ENCODE measurements at regions not wholly inside any gene's neighbourhood (a gene's known extent, or its start where the extent isn't known, plus 50 kb on each side); places are given as distances from the start of the nearest gene placed in this dataset.

DNA sequence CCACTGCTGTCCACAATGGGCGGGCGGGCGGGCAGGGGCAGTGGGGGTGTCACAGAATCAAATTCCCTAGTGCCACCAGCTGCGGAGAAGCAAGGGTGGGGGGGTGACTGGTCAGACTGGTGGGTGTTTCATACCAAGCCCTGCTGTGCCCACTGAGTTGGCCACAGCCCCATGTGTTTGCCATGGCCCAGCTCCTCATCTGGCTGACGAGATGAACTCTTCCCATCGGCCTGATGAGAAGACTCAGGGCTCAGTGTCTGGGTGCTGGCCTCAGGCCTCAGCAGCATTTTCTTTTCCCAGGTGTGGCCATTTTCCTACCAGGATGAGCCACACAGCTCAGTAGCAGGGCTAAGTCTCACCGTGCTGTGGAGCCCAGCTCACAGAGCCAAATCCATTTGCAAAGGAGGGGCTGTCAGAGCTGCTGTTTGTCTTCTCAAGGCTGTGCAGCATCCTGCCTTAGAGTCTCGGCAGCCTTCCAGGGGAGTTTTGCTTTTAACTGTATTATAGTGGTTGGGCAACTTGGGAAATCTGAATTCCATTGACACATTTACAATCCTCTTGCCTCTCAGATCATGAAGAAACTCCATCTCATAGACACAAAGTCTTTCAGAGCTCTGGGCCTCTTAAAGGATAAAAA is 176.8 kb downstream of the ABHD5 start:
- DNase-seq = no peak
- ChIA-PET POLR2A (no interaction called here), CTCF (no interaction called here)
- H3K36me3 Mint-ChIP-seq (ENCODE audit: insufficient read depth, unreplicated experiment) = no peaks in the 10 kb centered on the region
- Histone ChIP-seq H3K36me3 (ENCODE audit: control insufficient read depth, insufficient read depth, low read length) (no peaks in the 10 kb centered on the region), H3K27me3 (replicated peaks; ENCODE audit: control insufficient read depth, insufficient read depth, low read length) (no peaks in the 10 kb centered on the region), H3K4me3 (ENCODE audit: low read depth, low read length) (no peak overlapping the region), H3K4me1 (peaks cover 12% of the 10 kb centered on the region), H3K9me3 (no peaks in the 10 kb centered on the region)
- intact Hi-C loops (cut with micrococcal nuclease; ENCODE audit: unreplicated experiment) = no loop called here
- no peaks in the 10 kb centered on the region for H3K9me3 Mint-ChIP-seq (ENCODE audit: unreplicated experiment)
- no peak for TF ChIP-seq CTCF (IDR thresholded peaks at IDR 0.05; ENCODE audit: insufficient read depth in 1 of 2, low read depth in 1 of 2, low read length in 1 of 2, severe bottlenecking in 1 of 2, unreplicated experiment in 1 of 2)
- no peaks in the 10 kb centered on the region for H3K27me3 Mint-ChIP-seq (ENCODE audit: insufficient read depth, unreplicated experiment)
- H3K4me3 Mint-ChIP-seq (ENCODE audit: unreplicated experiment) = no peak overlapping the region
- BruUV-seq (replicated peaks) = no TSS peak
- H3K27ac Mint-ChIP-seq (ENCODE audit: unreplicated experiment) = no peak overlapping the region
- H3K4me1 Mint-ChIP-seq (ENCODE audit: low read depth, unreplicated experiment) = peaks cover 11% of the 10 kb centered on the region

DNA sequence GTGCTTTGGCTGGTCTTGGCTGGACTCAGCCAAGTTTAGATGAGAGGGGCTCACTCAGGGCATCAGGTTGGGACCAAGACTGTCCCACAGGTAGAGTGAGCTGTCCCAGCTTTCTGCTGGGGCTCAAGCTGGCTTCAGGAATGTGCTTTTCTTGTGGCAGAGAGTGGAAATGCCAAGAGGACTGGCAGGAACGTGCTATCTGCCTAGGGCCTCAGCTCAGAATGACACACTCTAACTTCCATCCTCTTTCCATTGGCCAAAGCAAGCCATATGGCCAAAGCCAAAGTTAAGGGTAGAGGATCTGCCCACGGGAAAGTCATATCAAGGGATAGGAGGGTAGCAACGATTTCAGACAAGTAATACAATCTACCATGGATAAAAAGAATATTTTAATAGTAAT is 178.8 kb downstream of the ABHD5 start:
- Histone ChIP-seq H3K27me3 (replicated peaks; ENCODE audit: control insufficient read depth, insufficient read depth, low read length) (no peaks in the 10 kb centered on the region), H3K4me3 (ENCODE audit: low read depth, low read length) (no peak overlapping the region), H3K36me3 (ENCODE audit: control insufficient read depth, insufficient read depth, low read length) (no peaks in the 10 kb centered on the region), H3K9me3 (no peaks in the 10 kb centered on the region), H3K4me1 (peaks cover 12% of the 10 kb centered on the region)
- no peak for TF ChIP-seq CTCF (IDR thresholded peaks at IDR 0.05; ENCODE audit: insufficient read depth in 1 of 2, low read depth in 1 of 2, low read length in 1 of 2, severe bottlenecking in 1 of 2, unreplicated experiment in 1 of 2)
- H3K36me3 Mint-ChIP-seq (ENCODE audit: insufficient read depth, unreplicated experiment) = no peaks in the 10 kb centered on the region
- no peak for DNase-seq
- H3K4me1 Mint-ChIP-seq (ENCODE audit: low read depth, unreplicated experiment) = peaks cover 11% of the 10 kb centered on the region
- H3K9me3 Mint-ChIP-seq (ENCODE audit: unreplicated experiment) = no peaks in the 10 kb centered on the region
- H3K27ac Mint-ChIP-seq (ENCODE audit: unreplicated experiment) = no peak overlapping the region
- no peak overlapping the region for H3K4me3 Mint-ChIP-seq (ENCODE audit: unreplicated experiment)
- no peaks in the 10 kb centered on the region for H3K27me3 Mint-ChIP-seq (ENCODE audit: insufficient read depth, unreplicated experiment)
- POLR2A ChIA-PET = no interaction called here
- BruUV-seq (replicated peaks) = no TSS peak
- CTCF ChIA-PET = no interaction called here
- intact Hi-C loops (cut with micrococcal nuclease; ENCODE audit: unreplicated experiment) = no loop called here

DNA sequence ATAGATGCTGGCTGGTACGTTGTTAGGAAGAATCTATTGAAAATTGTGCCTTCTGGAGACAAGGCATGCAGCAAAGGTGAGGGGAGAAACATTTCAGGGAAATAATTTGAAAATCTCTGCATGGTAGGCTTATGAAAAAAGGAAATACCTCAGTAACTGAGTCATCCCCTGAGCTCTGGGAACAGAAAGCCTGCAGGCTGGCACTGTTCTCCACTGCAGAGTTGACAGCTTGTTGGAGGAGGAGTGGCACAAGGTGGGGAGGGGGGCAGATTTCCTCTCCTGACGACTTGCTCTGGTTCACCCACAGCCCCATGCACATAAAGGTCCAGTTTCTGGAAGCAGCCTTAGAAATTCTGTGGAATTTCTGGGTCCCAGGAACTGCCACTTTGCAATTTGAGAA is 179.4 kb downstream of the ABHD5 start:
- H3K36me3 ChIP-seq (ENCODE audit: control insufficient read depth, insufficient read depth, low read length) = no peaks in the 10 kb centered on the region
- Mint-ChIP-seq H3K4me1 (ENCODE audit: low read depth, unreplicated experiment) (peaks cover 11% of the 10 kb centered on the region), H3K4me3 (ENCODE audit: unreplicated experiment) (no peak overlapping the region), H3K27ac (ENCODE audit: unreplicated experiment) (no peak overlapping the region), H3K27me3 (ENCODE audit: insufficient read depth, unreplicated experiment) (no peaks in the 10 kb centered on the region), H3K36me3 (ENCODE audit: insufficient read depth, unreplicated experiment) (no peaks in the 10 kb centered on the region), H3K9me3 (ENCODE audit: unreplicated experiment) (no peaks in the 10 kb centered on the region)
- no peak overlapping the region for H3K4me3 ChIP-seq (ENCODE audit: low read depth, low read length)
- CTCF ChIA-PET = no interaction called here
- POLR2A ChIA-PET = no interaction called here
- intact Hi-C loops (cut with micrococcal nuclease; ENCODE audit: unreplicated experiment) = no loop called here
- TF ChIP-seq CTCF (IDR thresholded peaks at IDR 0.05; ENCODE audit: insufficient read depth in 1 of 2, low read depth in 1 of 2, low read length in 1 of 2, severe bottlenecking in 1 of 2, unreplicated experiment in 1 of 2) = no peak
- H3K9me3 ChIP-seq = no peaks in the 10 kb centered on the region
- no peak for DNase-seq
- H3K27me3 ChIP-seq (replicated peaks; ENCODE audit: control insufficient read depth, insufficient read depth, low read length) = no peaks in the 10 kb centered on the region
- peaks cover 12% of the 10 kb centered on the region for H3K4me1 ChIP-seq
- BruUV-seq (replicated peaks) = no TSS peak

All from Caco-2 (cell line).